Fibroblast of skin of scalp (primary cell): ENCODE measurements at regions not wholly inside any gene's neighbourhood (a gene's known extent, or its start where the extent isn't known, plus 50 kb on each side); places are given as distances from the start of the nearest gene placed in this dataset.

Source experiments
- DNase-seq: peaks from one replicate; pipeline ENCODE4 v3.0.0-alpha.2; 2013

GRCh38 chr13:22252281-22252830 is 581.5 kb downstream of the FGF9 start:
- no peak for DNase-seq

- no peak for DNase-seq
These were observed 582.2 kb downstream of the FGF9 start for GRCh38 chr13:22253107-22253506.

- no peak for DNase-seq
These were observed 585.3 kb downstream of the FGF9 start for GRCh38 chr13:22256111-22256639.

- no peak for DNase-seq
These were observed 591.4 kb downstream of the FGF9 start for GRCh38 chr13:22262001-22262885.

GRCh38 chr13:22263185-22263584 is 592.3 kb downstream of the FGF9 start:
- DNase-seq, result no peak

- no peak for DNase-seq
These were observed 594.7 kb downstream of the FGF9 start for GRCh38 chr13:22265563-22265962.

- no peak for DNase-seq
These were observed 600.0 kb downstream of the FGF9 start for GRCh38 chr13:22270881-22271280.

- DNase-seq, result no peak
These were observed 601.0 kb downstream of the FGF9 start for GRCh38 chr13:22271903-22272302.

- no peak for DNase-seq
These were observed 604.5 kb downstream of the FGF9 start for GRCh38 chr13:22275393-22275792.

GRCh38 chr13:22276616-22277015 is 605.7 kb downstream of the FGF9 start:
- DNase-seq, result no peak

GRCh38 chr13:22278336-22278929 is 607.6 kb downstream of the FGF9 start:
- DNase-seq, result peak; percentile 38

GRCh38 chr13:22285867-22286266 is 615.0 kb downstream of the FGF9 start:
- no peak for DNase-seq

- DNase-seq, result no peak
These were observed 615.5 kb downstream of the FGF9 start for GRCh38 chr13:22286338-22286737.

- no peak for DNase-seq
These were observed 616.6 kb downstream of the FGF9 start for GRCh38 chr13:22287343-22287920.

GRCh38 chr13:22288496-22288895 is 617.6 kb downstream of the FGF9 start:
- no peak for DNase-seq

GRCh38 chr13:22289711-22290110 is 618.8 kb downstream of the FGF9 start:
- no peak for DNase-seq

- DNase-seq, result no peak
These were observed 627.7 kb downstream of the FGF9 start for GRCh38 chr13:22298530-22298929.

GRCh38 chr13:22311734-22312404 is 641.0 kb downstream of the FGF9 start:
- DNase-seq, result no peak

GRCh38 chr13:22312405-22312803 is 641.5 kb downstream of the FGF9 start:
- DNase-seq, result no peak

GRCh38 chr13:22316494-22317025 is 645.7 kb downstream of the FGF9 start:
- no peak for DNase-seq

- no peak for DNase-seq
These were observed 650.1 kb downstream of the FGF9 start for GRCh38 chr13:22320991-22321390.

- no peak for DNase-seq
These were observed 654.9 kb downstream of the FGF9 start for GRCh38 chr13:22325761-22326160.
